HepG2 (cell line): ENCODE measurements at regions not wholly inside any gene's neighbourhood (a gene's known extent, or its start where the extent isn't known, plus 50 kb on each side); places are given as distances from the start of the nearest gene placed in this dataset.
A peak's percentile ranks its signal among the peaks of the same experiment; 100 is the strongest.

Experiments used
- GFI1 ChIP-seq: sonication (generic); formaldehyde crosslinking; IDR thresholded peaks from 2 replicates; pipeline ENCODE4 v1.5.0; 2020; ENCODE audit warnings: missing genetic modification reagents, mild to moderate bottlenecking, borderline replicate concordance
- SALL1 ChIP-seq: sonication (generic); formaldehyde crosslinking; IDR thresholded peaks from 2 replicates; pipeline ENCODE4 v1.8.0; 2022; ENCODE audit warnings: mild to moderate bottlenecking, missing genetic modification reagents
- ZNF281 ChIP-seq: sonication (generic); formaldehyde crosslinking; IDR thresholded peaks from 2 replicates; pipeline ENCODE4 v1.4.0; 2020; ENCODE audit warnings: missing genetic modification reagents, borderline replicate concordance
- ZNF710 ChIP-seq: sonication (generic); formaldehyde crosslinking; IDR thresholded peaks from 2 replicates; pipeline ENCODE4 v1.5.0; 2020; ENCODE audit warnings: mild to moderate bottlenecking, missing genetic modification reagents, borderline replicate concordance
- TF ChIP-seq, protein P1 (sequence below): sonication (generic); formaldehyde crosslinking; IDR thresholded peaks from 2 replicates; pipeline ENCODE4 v1.5.1; 2020; ENCODE audit warnings: mild to moderate bottlenecking, missing genetic modification reagents, moderate library complexity

GRCh38 chr16:25553711-25554436, 137.9 kb upstream of the HS3ST4 start (continued):
- TF ChIP-seq ZNF281 (CRISPR knock-in tag) (no peak), SALL1 (no peak), GFI1 (CRISPR knock-in tag) (0 out of 2 replicates have a peak, but pooled peaks have one; percentile 16), ZNF710 (no peak)
- TF ChIP-seq, protein P1, sequence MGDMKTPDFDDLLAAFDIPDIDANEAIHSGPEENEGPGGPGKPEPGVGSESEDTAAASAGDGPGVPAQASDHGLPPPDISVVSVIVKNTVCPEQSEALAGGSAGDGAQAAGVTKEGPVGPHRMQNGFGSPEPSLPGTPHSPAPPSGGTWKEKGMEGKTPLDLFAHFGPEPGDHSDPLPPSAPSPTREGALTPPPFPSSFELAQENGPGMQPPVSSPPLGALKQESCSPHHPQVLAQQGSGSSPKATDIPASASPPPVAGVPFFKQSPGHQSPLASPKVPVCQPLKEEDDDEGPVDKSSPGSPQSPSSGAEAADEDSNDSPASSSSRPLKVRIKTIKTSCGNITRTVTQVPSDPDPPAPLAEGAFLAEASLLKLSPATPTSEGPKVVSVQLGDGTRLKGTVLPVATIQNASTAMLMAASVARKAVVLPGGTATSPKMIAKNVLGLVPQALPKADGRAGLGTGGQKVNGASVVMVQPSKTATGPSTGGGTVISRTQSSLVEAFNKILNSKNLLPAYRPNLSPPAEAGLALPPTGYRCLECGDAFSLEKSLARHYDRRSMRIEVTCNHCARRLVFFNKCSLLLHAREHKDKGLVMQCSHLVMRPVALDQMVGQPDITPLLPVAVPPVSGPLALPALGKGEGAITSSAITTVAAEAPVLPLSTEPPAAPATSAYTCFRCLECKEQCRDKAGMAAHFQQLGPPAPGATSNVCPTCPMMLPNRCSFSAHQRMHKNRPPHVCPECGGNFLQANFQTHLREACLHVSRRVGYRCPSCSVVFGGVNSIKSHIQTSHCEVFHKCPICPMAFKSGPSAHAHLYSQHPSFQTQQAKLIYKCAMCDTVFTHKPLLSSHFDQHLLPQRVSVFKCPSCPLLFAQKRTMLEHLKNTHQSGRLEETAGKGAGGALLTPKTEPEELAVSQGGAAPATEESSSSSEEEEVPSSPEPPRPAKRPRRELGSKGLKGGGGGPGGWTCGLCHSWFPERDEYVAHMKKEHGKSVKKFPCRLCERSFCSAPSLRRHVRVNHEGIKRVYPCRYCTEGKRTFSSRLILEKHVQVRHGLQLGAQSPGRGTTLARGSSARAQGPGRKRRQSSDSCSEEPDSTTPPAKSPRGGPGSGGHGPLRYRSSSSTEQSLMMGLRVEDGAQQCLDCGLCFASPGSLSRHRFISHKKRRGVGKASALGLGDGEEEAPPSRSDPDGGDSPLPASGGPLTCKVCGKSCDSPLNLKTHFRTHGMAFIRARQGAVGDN (CRISPR knock-in tag) = no peak
